Hepatocyte (in vitro differentiated cells): ENCODE measurements at regions not wholly inside any gene's neighbourhood (a gene's known extent, or its start where the extent isn't known, plus 50 kb on each side); places are given as distances from the start of the nearest gene placed in this dataset.

ENCODE experiments used
- CTCF ChIP-seq: fragments of 200-600 bp; sonication (generic); IDR thresholded peaks from 2 replicates; pipeline ENCODE4 v1.5.1; 2016; ENCODE audit warnings: antibody characterized with exemption, mild to moderate bottlenecking; ENCODE audit not compliant: poor library complexity
- EZH2 ChIP-seq: fragments of 200-600 bp; sonication (generic); IDR thresholded peaks from 2 replicates; pipeline ENCODE4 v1.6.1; 2016; ENCODE audit warnings: antibody characterized with exemption, mild to moderate bottlenecking, borderline replicate concordance
- EZH2phosphoT487 ChIP-seq: fragments of 200-600 bp; sonication (generic); IDR thresholded peaks from one replicate; pipeline ENCODE4 v1.6.1; 2018; ENCODE audit warnings: antibody characterized with exemption, mild to moderate bottlenecking, low read depth, moderate library complexity; ENCODE audit not compliant: unreplicated experiment, severe bottlenecking

GRCh38 chr3:64432870-64433269 is 207.6 kb upstream of the PRICKLE2 start:
- no peak for TF ChIP-seq CTCF
- no peak for TF ChIP-seq EZH2
- TF ChIP-seq EZH2phosphoT487: no peak
